Transverse colon (tissue), 4 donors: ENCODE measurements at regions not wholly inside any gene's neighbourhood (a gene's known extent, or its start where the extent isn't known, plus 50 kb on each side); places are given as distances from the start of the nearest gene placed in this dataset.

Experiments used
- DNase-seq: peaks from one replicate; pipeline ENCODE4 v3.0.0-alpha.2; 2019
- H3K27ac ChIP-seq, 4 donors: fragments of 200-600 bp; sonication (generic); 2 replicates each; pipeline ENCODE4 v1.5.1; 2016 to 2018; ENCODE audit warnings: inconsistent platforms in 4 of 4
- H3K27me3 ChIP-seq: fragments of 200-600 bp; sonication (generic); 2 replicates; pipeline ENCODE4 v1.5.1; 2017; ENCODE audit warnings: inconsistent platforms
- H3K36me3 ChIP-seq, 4 donors: fragments of 200-600 bp; sonication (generic); 2 replicates each; pipeline ENCODE4 v1.5.1; 2017 to 2019; ENCODE audit warnings: inconsistent platforms in 4 of 4
- H3K4me1 ChIP-seq, 4 donors: fragments of 200-600 bp; sonication (generic); 2 replicates each; pipeline ENCODE4 v1.5.1; 2017 to 2020; ENCODE audit warnings: inconsistent platforms in 4 of 4
- H3K4me3 ChIP-seq, 4 donors: fragments of 200-600 bp; sonication (generic); 1 replicate in 1 of 4; 2 replicates in 3 of 4; pipeline versions ENCODE4 v1.5.1 to v1.6.1; 2017 to 2019; ENCODE audit warnings: inconsistent platforms in 4 of 4
- H3K9me3 ChIP-seq, 2 donors: fragments of 200-600 bp; sonication (generic); 2 replicates each; pipeline ENCODE4 v1.5.1; 2017 to 2019; ENCODE audit warnings: inconsistent platforms in 2 of 2
- EP300 ChIP-seq: sonication (generic); formaldehyde crosslinking; IDR thresholded peaks from one replicate; pipeline ENCODE4 v1.6.1; 2017; ENCODE audit warnings: antibody characterized with exemption, low read depth
- POLR2A ChIP-seq: fragments of 450-650 bp; IDR thresholded peaks from one replicate; pipeline ENCODE4 v1.6.1; 2016; ENCODE audit warnings: antibody characterized with exemption, mild to moderate bottlenecking, moderate library complexity
- POLR2AphosphoS5 ChIP-seq, 3 donors: sonication (generic); formaldehyde crosslinking; IDR thresholded peaks; one replicate each; pipeline ENCODE4 v1.6.1; 2016; ENCODE audit warnings: antibody characterized with exemption in 3 of 3
- WGBS, 2 donors: methylation state at CpG; one replicate each; pipeline ENCODE4 v1.1.5; 2018; ENCODE audit warnings: low coverage in 1 of 2; 5-methylcytosine and 5-hydroxymethylcytosine counted together
- in situ Hi-C, 4 donors: fragments of 200-750 bp; cut with MboI; loops; one replicate each; pipeline versions ENCODE4 v1.15.0 to v1.15.1; 2017; ENCODE audit warnings: low sequenced_read_pairs in 3 of 4, low pct_ligation_motif_present in 1 of 4, low pct_unique_long_range_greater_than_20kb in 1 of 4
- intact Hi-C: fragments of 100-400 bp; cut with DNase I; formaldehyde crosslinking; loops from one replicate; pipeline ENCODE4 v1.15.1; 2023; ENCODE audit warnings: low total_unique reads
- TF ChIP-seq, protein P1 (sequence below), 5 experiments: fragments of 200-600 bp in 3 of 5; fragments of 450-650 bp in 2 of 5; sonication (generic) in 3 of 5; IDR thresholded peaks; 1 replicate in 2 of 5; 2 replicates in 3 of 5; pipeline ENCODE4 v1.5.1; 2016 to 2017; ENCODE audit warnings: antibody characterized with exemption in 5 of 5, inconsistent platforms in 3 of 5, mild to moderate bottlenecking in 2 of 5, moderate library complexity in 1 of 5

DNA sequence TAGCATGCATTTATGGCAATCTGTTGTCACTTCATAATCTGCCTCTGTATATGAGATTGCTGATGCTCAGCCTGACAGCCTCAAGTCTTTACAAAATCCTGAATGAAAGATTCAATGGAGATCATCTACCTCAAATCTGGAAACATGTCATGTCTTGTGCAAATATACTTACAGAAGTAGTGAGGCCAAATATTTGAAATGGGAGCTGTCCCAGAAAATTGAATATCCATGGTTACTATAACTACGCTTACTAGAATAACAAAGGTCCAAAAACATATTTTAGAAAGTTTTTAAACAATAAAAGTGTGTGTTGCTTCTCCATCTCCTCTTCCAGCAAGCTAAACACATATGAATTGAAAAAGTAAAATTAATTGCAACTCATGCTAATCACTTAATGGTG, 133.2 kb upstream of the DPH6 start:
- H3K27ac ChIP-seq, result no peak overlapping the region
- H3K9me3 ChIP-seq, result no peaks in the 10 kb centered on the region
- peaks cover 0 to 10% (median 5%) of the 10 kb centered on the region in 4 donors for H3K4me1 ChIP-seq
- no peaks in the 10 kb centered on the region for H3K36me3 ChIP-seq
- no peak for DNase-seq
- TF ChIP-seq POLR2A (no peak), EP300 (no peak), POLR2AphosphoS5 (IDR thresholded peaks at IDR 0.05) (no peak)
- TF ChIP-seq, protein P1, sequence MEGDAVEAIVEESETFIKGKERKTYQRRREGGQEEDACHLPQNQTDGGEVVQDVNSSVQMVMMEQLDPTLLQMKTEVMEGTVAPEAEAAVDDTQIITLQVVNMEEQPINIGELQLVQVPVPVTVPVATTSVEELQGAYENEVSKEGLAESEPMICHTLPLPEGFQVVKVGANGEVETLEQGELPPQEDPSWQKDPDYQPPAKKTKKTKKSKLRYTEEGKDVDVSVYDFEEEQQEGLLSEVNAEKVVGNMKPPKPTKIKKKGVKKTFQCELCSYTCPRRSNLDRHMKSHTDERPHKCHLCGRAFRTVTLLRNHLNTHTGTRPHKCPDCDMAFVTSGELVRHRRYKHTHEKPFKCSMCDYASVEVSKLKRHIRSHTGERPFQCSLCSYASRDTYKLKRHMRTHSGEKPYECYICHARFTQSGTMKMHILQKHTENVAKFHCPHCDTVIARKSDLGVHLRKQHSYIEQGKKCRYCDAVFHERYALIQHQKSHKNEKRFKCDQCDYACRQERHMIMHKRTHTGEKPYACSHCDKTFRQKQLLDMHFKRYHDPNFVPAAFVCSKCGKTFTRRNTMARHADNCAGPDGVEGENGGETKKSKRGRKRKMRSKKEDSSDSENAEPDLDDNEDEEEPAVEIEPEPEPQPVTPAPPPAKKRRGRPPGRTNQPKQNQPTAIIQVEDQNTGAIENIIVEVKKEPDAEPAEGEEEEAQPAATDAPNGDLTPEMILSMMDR (IDR thresholded peaks at IDR 0.05), result no peak
- in situ Hi-C loops (no loop called here), intact Hi-C loops (no loop called here)
- no peaks in the 10 kb centered on the region for H3K27me3 ChIP-seq
- H3K4me3 ChIP-seq, result no peak overlapping the region
- 84 to 100% methylated on average over 1 of the region's 1 CpG for WGBS, 2 donors

DNA sequence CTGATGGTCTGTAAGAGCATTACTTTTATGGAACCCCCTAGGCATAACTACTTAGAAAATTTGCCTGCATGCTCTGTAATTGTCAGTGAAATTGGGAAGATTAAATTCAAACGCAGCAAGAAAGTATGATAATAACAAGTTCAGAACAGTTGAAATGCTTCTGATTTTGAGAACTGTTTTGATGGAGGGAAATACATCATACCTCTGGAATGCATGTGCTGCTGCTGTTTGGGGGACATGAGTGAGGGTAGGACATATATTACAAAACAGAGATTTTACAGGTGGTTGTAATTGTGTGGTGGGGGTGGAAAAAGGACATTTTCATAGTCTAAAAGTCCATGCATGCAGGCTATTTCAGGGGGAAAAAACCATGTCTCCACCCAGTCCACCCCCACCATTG, 135.0 kb upstream of the DPH6 start:
- TF ChIP-seq EP300 (no peak), POLR2A (no peak), POLR2AphosphoS5 (IDR thresholded peaks at IDR 0.05) (no peak)
- TF ChIP-seq, protein P1 (IDR thresholded peaks at IDR 0.05), result no peak
- H3K9me3 ChIP-seq, result no peaks in the 10 kb centered on the region
- no peaks in the 10 kb centered on the region for H3K4me1 ChIP-seq
- no peaks in the 10 kb centered on the region for H3K36me3 ChIP-seq
- WGBS, 2 donors, result 44 to 57% methylated on average over 1 of the region's 1 CpG
- no peak overlapping the region for H3K27ac ChIP-seq
- H3K27me3 ChIP-seq, result no peaks in the 10 kb centered on the region
- intact Hi-C loops (no loop called here), in situ Hi-C loops (no loop called here)
- DNase-seq, result no peak
- H3K4me3 ChIP-seq, result no peak overlapping the region

DNA sequence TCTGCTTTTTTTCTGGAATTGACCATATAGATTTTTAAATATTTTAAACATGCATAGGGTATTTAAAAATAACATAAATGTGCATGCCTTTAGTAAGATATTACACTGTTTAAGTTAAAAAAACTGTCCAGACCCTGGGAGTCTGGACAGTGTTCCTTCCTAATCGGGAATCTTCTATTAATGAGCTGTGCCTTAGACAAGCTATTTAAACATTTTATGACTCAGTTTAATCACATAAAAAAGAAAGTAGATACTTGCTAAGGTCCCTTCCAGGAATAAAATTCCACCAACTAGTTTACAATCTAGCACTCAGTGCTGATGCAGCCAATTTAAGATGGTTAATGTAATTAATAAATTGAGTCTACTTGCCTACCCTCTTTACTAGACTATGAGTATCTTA, 140.4 kb upstream of the DPH6 start:
- no peaks in the 10 kb centered on the region for H3K27me3 ChIP-seq
- in situ Hi-C loops, result no loop called here
- peaks cover 0 to 9% (median 0%) of the 10 kb centered on the region in 4 donors for H3K4me1 ChIP-seq
- TF ChIP-seq POLR2AphosphoS5 (IDR thresholded peaks at IDR 0.05) (no peak), POLR2A (no peak), EP300 (no peak)
- TF ChIP-seq, protein P1 (IDR thresholded peaks at IDR 0.05), result no peak
- no peak for DNase-seq
- intact Hi-C loops, result no loop called here
- whole genome bisulfite sequencing, 2 donors, result 54 to 64% methylated on average over 1 of the region's 1 CpG
- H3K4me3 ChIP-seq, result no peak overlapping the region
- no peaks in the 10 kb centered on the region for H3K9me3 ChIP-seq
- H3K36me3 ChIP-seq, result no peaks in the 10 kb centered on the region
- H3K27ac ChIP-seq, result no peak overlapping the region

DNA sequence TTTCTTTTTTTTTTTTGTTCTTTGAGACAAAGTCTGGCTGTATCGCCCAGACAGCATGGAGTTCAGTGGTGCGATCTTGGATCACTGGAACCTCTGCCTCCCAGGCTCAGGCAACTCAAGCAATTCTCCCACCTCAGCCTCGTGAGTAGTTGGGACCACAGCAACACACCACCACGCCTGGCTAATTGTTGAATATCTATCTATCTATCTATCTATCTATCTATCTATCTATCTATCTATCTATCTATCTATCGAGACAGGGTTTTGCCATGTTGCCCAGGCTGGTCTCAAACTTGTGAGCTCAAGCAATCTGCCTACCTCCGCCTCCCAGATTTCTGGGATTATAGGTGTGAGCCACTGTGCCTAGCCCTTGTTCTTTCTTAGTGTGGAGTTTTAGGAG, 143.3 kb upstream of the DPH6 start:
- Histone ChIP-seq H3K4me3 (no peak overlapping the region), H3K36me3 (no peaks in the 10 kb centered on the region), H3K27me3 (no peaks in the 10 kb centered on the region), H3K27ac (no peak overlapping the region), H3K4me1 (peaks cover 0 to 18% (median 0%) of the 10 kb centered on the region in 4 donors), H3K9me3 (no peaks in the 10 kb centered on the region)
- no peak for DNase-seq
- in situ Hi-C loops, result no loop called here
- intact Hi-C loops, result no loop called here
- no peak for TF ChIP-seq POLR2AphosphoS5 (IDR thresholded peaks at IDR 0.05)
- no peak for TF ChIP-seq EP300
- TF ChIP-seq POLR2A, result no peak
- TF ChIP-seq, protein P1 (IDR thresholded peaks at IDR 0.05), result no peak
- 89 to 92% methylated on average over 6 of the region's 6 CpGs for WGBS, 2 donors
